HCT116 (cell line): ENCODE measurements at regions not wholly inside any gene's neighbourhood (a gene's known extent, or its start where the extent isn't known, plus 50 kb on each side); places are given as distances from the start of the nearest gene placed in this dataset.

Experiments used
- ATAC-seq: fragments of 200-7000 bp; cut with Tn5 transposase; 2 replicates; pipeline ENCODE4 v1.9.1; 2020; ENCODE audit warnings: mild to moderate bottlenecking, moderate library complexity
- BruUV-seq: library from RNA; stranded (reverse); fragments of 400-500 nt; replicated peaks from 2 replicates; lab custom pipeline; 2021; lab: Mats Ljungman, UMichigan
- CTCF ChIA-PET: fragments of 300-600 bp; sonication (Branson Sonifier 250); formaldehyde crosslinking; loops from one replicate; lab custom pipeline; 2021; ENCODE audit warnings: antibody characterized with exemption; lab: Charles Lee
- POLR2A ChIA-PET: fragments of 300-600, 350-600 bp; sonication (Branson Sonifier 250); formaldehyde crosslinking; loops from one replicate; lab custom pipeline; 2021; ENCODE audit warnings: antibody characterized with exemption; lab: Charles Lee
- RAD21 ChIA-PET, 2 experiments: fragments of 300-600 bp; sonication (Branson Sonifier 250); formaldehyde crosslinking; loops; one replicate each; lab custom pipeline; 2023; ENCODE audit warnings: low total read pairs in 2 of 2; ENCODE audit not compliant: uncharacterized antibody in 2 of 2, unreplicated experiment in 2 of 2, low non-redundant PET in 1 of 2; lab: Charles Lee
- DNase-seq: peaks from one replicate; pipeline ENCODE4 v3.0.0-alpha.2; 2010; ENCODE audit warnings: low read depth, low spot score
- H2AFZ ChIP-seq: fragments of 200-600 bp; shearing (Covaris generic), sonication (generic); 2 replicates; pipeline ENCODE4 v1.6.1; 2017; ENCODE audit warnings: low read depth, mixed run types, mixed read lengths, antibody characterized with exemption, low read length; ENCODE audit not compliant: poor library complexity, severe bottlenecking
- H3K27ac ChIP-seq: 2 replicates; pipeline ENCODE4 v1.5.1; 2012; ENCODE audit warnings: low read depth, low read length
- H3K27me3 ChIP-seq: fragments of 200-600 bp; sonication (generic); 2 replicates; pipeline ENCODE4 v1.6.1; 2016; ENCODE audit warnings: mixed run types, low read length, mixed read lengths; ENCODE audit not compliant: insufficient read depth
- H3K36me3 ChIP-seq, 2 experiments: fragments of 200-500 bp in 1 of 2; fragments of 200-600 bp in 1 of 2; sonication (Bioruptor generic) in 1 of 2; sonication (generic) in 1 of 2; 2 replicates each; pipeline versions ENCODE4 v1.5.1 to v1.6.1; 2014 to 2016; ENCODE audit warnings: low read length in 2 of 2, inconsistent platforms in 1 of 2, mixed read lengths in 1 of 2, mixed run types in 1 of 2; ENCODE audit not compliant: insufficient read depth in 2 of 2, control insufficient read depth in 1 of 2
- H3K4me1 ChIP-seq, 2 experiments: fragments of 200-600 bp in 1 of 2; sonication (generic) in 1 of 2; 2 replicates each; pipeline versions ENCODE4 v1.5.1 to v1.6.1; 2012 to 2017; ENCODE audit warnings: low read length in 2 of 2, inconsistent platforms in 1 of 2, mild to moderate bottlenecking in 1 of 2, mixed read lengths in 1 of 2, mixed run types in 1 of 2, moderate library complexity in 1 of 2; ENCODE audit not compliant: insufficient read depth in 2 of 2, control insufficient read depth in 1 of 2
- H3K4me2 ChIP-seq: fragments of 200-600 bp; sonication (generic); 2 replicates; pipeline ENCODE4 v1.6.1; 2017; ENCODE audit warnings: mixed run types, low read length, mixed read lengths
- H3K4me3 ChIP-seq, 2 experiments: fragments of 200-600 bp in 1 of 2; sonication (generic) in 1 of 2; replicated peaks in 1 of 2; 2 replicates each; pipeline ENCODE4 v1.5.1; 2011 to 2016; ENCODE audit warnings: low read length in 2 of 2, control low read depth in 1 of 2, low read depth in 1 of 2, mild to moderate bottlenecking in 1 of 2, mixed read lengths in 1 of 2, mixed run types in 1 of 2
- H3K79me2 ChIP-seq: fragments of 200-600 bp; sonication (generic); 2 replicates; pipeline ENCODE4 v1.6.1; 2017; ENCODE audit warnings: mild to moderate bottlenecking, mixed run types, low read length, moderate library complexity, mixed read lengths; ENCODE audit not compliant: insufficient read depth
- H3K9ac ChIP-seq: fragments of 200-600 bp; sonication (generic); 2 replicates; pipeline ENCODE4 v1.6.1; 2016; ENCODE audit warnings: low read length, mixed read lengths
- H3K9me2 ChIP-seq: fragments of 200-600 bp; sonication (generic), shearing (Covaris generic); 2 replicates; pipeline ENCODE4 v1.6.1; 2017; ENCODE audit warnings: mixed run types, mild to moderate bottlenecking, moderate library complexity; ENCODE audit not compliant: insufficient read depth
- H3K9me3 ChIP-seq, 2 experiments: fragments of 200-500 bp in 1 of 2; fragments of 200-600 bp in 1 of 2; sonication (Bioruptor generic) in 1 of 2; sonication (generic) in 1 of 2; 2 replicates each; pipeline ENCODE4 v1.6.1; 2014 to 2017; ENCODE audit warnings: low read length in 2 of 2, mixed read lengths in 2 of 2, inconsistent platforms in 1 of 2, low read depth in 1 of 2, mild to moderate bottlenecking in 1 of 2, mixed run types in 1 of 2, moderate library complexity in 1 of 2; ENCODE audit not compliant: control insufficient read depth in 1 of 2, insufficient read depth in 1 of 2
- H4K20me1 ChIP-seq: fragments of 200-600 bp; sonication (generic), shearing (Covaris generic); 2 replicates; pipeline ENCODE4 v1.6.1; 2017; ENCODE audit warnings: mixed run types, mild to moderate bottlenecking, moderate library complexity; ENCODE audit not compliant: insufficient read depth
- CBX3 ChIP-seq: IDR thresholded peaks from 2 replicates; pipeline ENCODE4 v1.6.1; 2012; ENCODE audit warnings: low read depth
- CEBPB ChIP-seq: IDR thresholded peaks from 2 replicates; pipeline ENCODE4 v1.6.1; 2012; ENCODE audit warnings: low read depth
- ELF1 ChIP-seq: IDR thresholded peaks from 2 replicates; pipeline ENCODE4 v1.6.1; 2012; ENCODE audit warnings: low read depth, borderline replicate concordance
- FOSL1 ChIP-seq: IDR thresholded peaks from 2 replicates; pipeline ENCODE4 v1.6.1; 2012; ENCODE audit warnings: low read depth
- JUND ChIP-seq: IDR thresholded peaks from 2 replicates; pipeline ENCODE4 v1.6.1; 2012
- MAX ChIP-seq: IDR thresholded peaks from 2 replicates; pipeline ENCODE4 v1.6.1; 2012
- POLR2A ChIP-seq: IDR thresholded peaks from 2 replicates; pipeline ENCODE4 v1.7.0; 2011; ENCODE audit warnings: borderline replicate concordance; ENCODE audit not compliant: insufficient read depth, insufficient read length; ENCODE audit errors: extremely low read depth
- POLR2AphosphoS5 ChIP-seq: IDR thresholded peaks from 2 replicates; pipeline ENCODE4 v1.6.1; 2011; ENCODE audit warnings: mild to moderate bottlenecking, low read depth, low read length, moderate library complexity
- RAD21 ChIP-seq: IDR thresholded peaks from 2 replicates; pipeline ENCODE4 v1.6.1; 2012; ENCODE audit warnings: low read depth, mild to moderate bottlenecking
- SRF ChIP-seq: IDR thresholded peaks from 2 replicates; pipeline ENCODE4 v1.6.1; 2012; ENCODE audit warnings: low read depth
- TCF7L2 ChIP-seq: IDR thresholded peaks from 2 replicates; pipeline ENCODE4 v1.7.0; 2011; ENCODE audit warnings: borderline replicate concordance, inconsistent platforms; ENCODE audit not compliant: insufficient read depth, insufficient read length; ENCODE audit errors: extremely low read depth
- YY1 ChIP-seq: IDR thresholded peaks from 2 replicates; pipeline ENCODE4 v1.6.1; 2011; ENCODE audit warnings: low read length, low read depth, moderate library complexity, mild to moderate bottlenecking; ENCODE audit not compliant: insufficient replicate concordance; ENCODE audit errors: extremely low read depth
- ZBTB33 ChIP-seq: IDR thresholded peaks from 2 replicates; pipeline ENCODE4 v1.6.1; 2011; ENCODE audit warnings: mild to moderate bottlenecking, low read length, moderate library complexity; ENCODE audit not compliant: insufficient replicate concordance; ENCODE audit errors: extremely low read depth
- ZNF274 ChIP-seq: fragments of 200-500 bp; sonication (Bioruptor generic); IDR thresholded peaks from 2 replicates; pipeline ENCODE4 v1.6.1; 2014; ENCODE audit warnings: mild to moderate bottlenecking, low read depth, low read length, inconsistent platforms
- intact Hi-C: fragments of 100-400 bp; cut with micrococcal nuclease; formaldehyde crosslinking; loops from 2 replicates; pipeline ENCODE4 v1.10.0; 2022
- TF ChIP-seq, protein P1 (sequence below): IDR thresholded peaks from 2 replicates; pipeline ENCODE4 v1.6.1; 2012

DNA sequence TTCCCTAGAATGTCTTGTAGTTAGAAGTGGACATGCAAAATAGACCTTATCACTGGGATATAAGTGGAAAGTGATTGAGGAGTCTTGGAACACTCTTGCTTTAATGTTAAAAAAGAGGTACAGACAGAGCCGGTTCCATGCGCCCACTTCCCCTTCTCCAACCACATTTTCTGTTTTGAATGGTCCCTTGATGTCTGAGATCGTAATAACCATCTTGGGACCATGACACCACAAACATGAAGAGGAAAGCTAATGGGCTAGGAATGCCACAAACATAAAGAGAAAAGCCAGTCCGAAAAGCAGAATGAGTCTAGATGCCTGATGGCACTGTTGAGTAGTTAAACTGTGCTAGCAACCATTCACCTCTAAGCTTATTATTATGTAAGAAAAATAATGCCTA, 54.8 kb upstream of the SPON1 start:
- Histone ChIP-seq H3K9me3 (no peaks in the 10 kb centered on the region), H3K9ac (no peak overlapping the region), H3K4me2 (no peak overlapping the region), H3K36me3 (no peaks in the 10 kb centered on the region), H3K4me3 (no peak overlapping the region), H4K20me1 (no peaks in the 10 kb centered on the region), H3K27me3 (no peaks in the 10 kb centered on the region), H3K27ac (no peak overlapping the region), H3K79me2 (no peaks in the 10 kb centered on the region)
- POLR2A ChIA-PET: no interaction called here
- intact Hi-C loops: no loop called here
- CTCF ChIA-PET: interaction anchor here (0.8 kb wide), 1 partner anchor 16 kb away, joined by 3 read pairs; no protein-coding TSS in a partner anchor
- BruUV-seq: no TSS peak
- TF ChIP-seq SRF: no peak
- no peak for TF ChIP-seq FOSL1
- no peak for TF ChIP-seq JUND
- TF ChIP-seq POLR2A: no peak
- no peak for TF ChIP-seq CEBPB
- no peak for TF ChIP-seq ZBTB33
- TF ChIP-seq CBX3: no peak
- TF ChIP-seq POLR2AphosphoS5: no peak
- no peak for TF ChIP-seq TCF7L2
- TF ChIP-seq, all 23 proteins: peak for 0
- Histone ChIP-seq H2AFZ (no peak overlapping the region), H3K9me2 (no peaks in the 10 kb centered on the region), H3K4me1 (no peaks in the 10 kb centered on the region)
- RAD21 ChIA-PET: no interaction called here
- DNase-seq (no peak), ATAC-seq (no peak)

DNA sequence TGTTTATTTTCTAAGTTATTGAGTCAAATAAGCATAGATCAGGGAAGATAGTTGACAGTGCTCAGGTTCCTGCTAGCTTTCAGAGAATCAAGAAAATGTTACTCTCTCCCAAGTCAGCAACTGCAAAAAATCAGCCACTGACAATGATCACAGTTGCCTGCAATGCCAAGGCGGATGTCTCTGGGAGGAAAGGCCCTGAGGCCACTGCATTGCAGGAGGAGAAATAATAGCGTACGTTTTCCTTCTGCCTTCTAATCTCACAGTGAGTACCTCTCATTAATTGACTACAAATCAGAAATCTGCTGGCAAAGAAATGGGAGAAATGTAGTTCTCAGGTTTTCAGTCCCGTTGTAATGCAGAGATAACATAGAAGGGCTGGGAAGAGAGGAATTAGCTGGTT, 54.0 kb upstream of the SPON1 start:
- Histone ChIP-seq H3K27ac (no peak overlapping the region), H3K9me2 (no peaks in the 10 kb centered on the region), H3K79me2 (no peaks in the 10 kb centered on the region), H3K4me3 (no peak overlapping the region), H3K36me3 (no peaks in the 10 kb centered on the region), H3K9me3 (no peaks in the 10 kb centered on the region), H2AFZ (no peak overlapping the region), H3K4me1 (no peaks in the 10 kb centered on the region), H3K9ac (no peak overlapping the region), H3K4me2 (no peak overlapping the region), H3K27me3 (no peaks in the 10 kb centered on the region), H4K20me1 (no peaks in the 10 kb centered on the region)
- RAD21 ChIA-PET: no interaction called here
- DNase-seq (no peak), ATAC-seq (no peak)
- POLR2A ChIA-PET: no interaction called here
- intact Hi-C loops: no loop called here
- CTCF ChIA-PET: no interaction called here
- BruUV-seq: no TSS peak
- TF ChIP-seq YY1 (no peak), ELF1 (no peak), ZBTB33 (no peak), MAX (no peak), RAD21 (no peak), ZNF274 (no peak), POLR2AphosphoS5 (no peak), CBX3 (no peak)
- TF ChIP-seq, protein P1, sequence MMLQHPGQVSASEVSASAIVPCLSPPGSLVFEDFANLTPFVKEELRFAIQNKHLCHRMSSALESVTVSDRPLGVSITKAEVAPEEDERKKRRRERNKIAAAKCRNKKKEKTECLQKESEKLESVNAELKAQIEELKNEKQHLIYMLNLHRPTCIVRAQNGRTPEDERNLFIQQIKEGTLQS: no peak
